NCI-H128 (cell line): ENCODE measurements at regions not wholly inside any gene's neighbourhood (a gene's known extent, or its start where the extent isn't known, plus 50 kb on each side); places are given as distances from the start of the nearest gene placed in this dataset.

ENCODE experiments used
- DNase-seq: peaks from one replicate; lab custom pipeline; 2025; ENCODE audit not compliant: unreplicated experiment; lab: John Stamatoyannopoulos, UW

DNA sequence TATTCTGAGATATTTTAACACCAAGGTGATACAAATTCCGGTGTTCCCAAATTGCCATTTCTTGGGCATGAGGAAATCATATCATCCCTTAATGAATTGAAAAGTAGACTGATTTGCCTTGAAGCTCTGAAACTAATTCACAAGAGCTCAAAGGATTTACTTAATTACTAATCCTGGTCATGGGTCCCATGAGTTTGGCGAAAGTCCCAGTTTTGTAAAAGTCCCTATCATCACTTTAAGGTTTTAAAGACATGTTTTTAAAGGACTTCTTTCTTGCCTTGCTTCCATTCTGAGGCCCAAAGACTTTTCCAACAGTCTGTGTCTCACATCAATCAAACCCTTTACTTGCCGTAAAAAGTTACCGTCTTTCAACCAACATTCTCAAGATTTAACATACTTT, 377.9 kb downstream of the DNAJB9 start:
- DNase-seq: no peak

DNA sequence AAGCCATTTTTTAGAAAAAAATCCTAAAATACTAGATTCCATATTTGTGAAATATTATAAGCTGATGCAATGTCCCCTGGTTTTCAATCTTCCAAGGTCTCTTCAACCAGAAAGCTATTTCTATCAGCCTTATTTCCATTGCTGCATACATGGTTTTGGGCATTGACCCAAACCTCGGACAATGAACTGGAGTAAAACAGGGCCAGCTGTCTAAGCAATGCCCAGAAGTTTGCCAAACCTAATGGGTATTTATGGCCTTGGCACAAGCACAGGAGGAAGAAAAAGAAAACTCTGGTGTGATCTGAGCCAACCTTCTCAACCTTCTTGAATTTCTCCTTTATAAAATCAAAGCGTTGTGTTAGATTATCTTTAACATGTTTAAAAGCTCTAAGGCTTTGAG, 402.3 kb downstream of the DNAJB9 start:
- DNase-seq: no peak

DNA sequence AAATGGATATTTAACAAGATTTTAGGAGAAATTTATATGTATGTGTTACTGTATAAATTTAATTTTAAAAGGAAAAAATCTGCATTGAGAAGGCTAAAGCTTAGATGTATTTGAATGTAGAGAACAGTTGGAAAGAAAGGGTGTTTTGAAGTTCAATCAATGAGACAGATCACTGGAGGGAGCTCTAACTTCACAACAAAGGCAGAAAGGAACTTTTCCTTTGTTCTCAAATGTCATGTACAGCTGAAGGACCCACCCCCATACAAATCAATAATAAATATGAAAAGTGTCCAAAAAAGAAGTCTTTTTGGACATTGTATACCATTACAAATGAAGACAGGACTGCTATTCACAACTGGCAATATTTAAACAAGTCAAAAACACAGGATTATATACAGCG, 403.4 kb downstream of the DNAJB9 start:
- no peak for DNase-seq

DNA sequence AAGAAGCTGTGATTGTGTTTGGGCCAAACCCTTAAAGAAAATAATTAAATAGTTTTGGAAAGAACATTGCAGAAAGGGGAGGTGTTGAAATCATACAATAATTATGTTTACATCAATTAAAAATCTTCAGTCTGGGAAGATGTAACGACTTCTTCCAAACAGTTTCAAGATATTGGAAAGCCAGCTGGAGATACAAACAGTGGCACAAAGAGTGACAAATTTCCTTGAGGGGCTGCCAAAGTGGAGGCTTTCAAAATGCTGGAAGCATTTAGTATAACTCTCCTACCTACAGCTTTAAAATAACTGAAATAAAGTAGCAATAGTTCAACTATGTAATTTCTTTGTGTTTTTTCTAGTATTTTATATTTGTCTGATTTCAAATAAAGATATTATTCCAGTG, 405.0 kb downstream of the DNAJB9 start:
- no peak for DNase-seq

DNA sequence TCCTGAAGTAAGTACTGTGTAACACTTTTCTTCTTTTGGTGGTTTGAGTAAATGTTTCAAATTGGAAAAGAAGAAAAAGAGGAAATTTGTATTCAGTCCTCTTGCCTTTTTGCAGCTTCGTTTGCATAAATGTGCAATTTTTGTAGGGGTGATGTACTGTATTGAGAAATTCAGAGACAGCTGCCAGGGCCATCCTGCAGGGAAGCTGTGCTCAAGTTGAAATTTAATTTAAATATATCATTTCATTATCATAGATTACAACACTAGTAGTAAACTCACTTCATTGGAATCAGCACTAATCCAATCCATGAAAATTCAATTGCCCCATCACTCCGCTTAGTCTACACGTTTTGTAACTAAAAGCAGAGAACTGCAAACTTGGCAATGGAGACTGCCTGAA, 415.4 kb downstream of the DNAJB9 start:
- no peak for DNase-seq

DNA sequence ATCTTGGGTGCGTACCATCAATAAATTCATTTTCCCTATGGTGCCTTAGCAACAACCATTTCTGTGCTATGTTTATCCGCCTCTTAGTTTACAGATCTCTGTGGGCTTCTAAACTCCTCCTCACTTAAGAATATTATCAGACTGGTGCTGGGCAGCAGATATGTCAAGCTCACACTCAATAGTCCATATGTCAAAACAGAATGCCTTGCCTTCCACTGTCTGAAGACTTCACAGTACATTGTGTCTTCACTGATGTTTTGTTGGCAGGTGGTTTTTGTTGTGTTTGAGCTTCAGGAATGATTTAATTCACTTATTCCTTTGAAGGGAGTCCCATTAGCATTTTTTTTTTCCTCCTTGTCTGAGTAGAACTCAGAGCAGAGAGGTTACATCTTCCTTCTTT, 419.6 kb downstream of the DNAJB9 start:
- no peak for DNase-seq

DNA sequence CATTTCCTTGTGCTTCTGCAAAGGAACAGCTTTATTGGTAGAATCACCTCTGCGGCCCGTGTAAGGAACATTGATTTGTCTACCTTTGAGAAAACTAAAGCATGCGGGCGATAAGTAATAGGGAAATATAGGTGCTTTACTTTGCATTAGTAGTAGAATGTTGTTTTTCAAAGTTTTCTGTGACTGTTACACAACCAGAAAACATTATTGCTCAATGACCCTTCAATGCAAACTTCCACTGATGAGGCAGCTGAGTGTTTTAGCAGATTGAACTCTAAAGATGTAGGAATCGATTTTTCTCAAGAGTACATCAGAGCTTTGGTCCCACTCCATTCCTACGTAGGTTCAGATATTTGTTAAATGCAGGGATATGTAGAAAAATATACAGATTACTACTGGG, 427.8 kb downstream of the DNAJB9 start:
- DNase-seq: no peak

DNA sequence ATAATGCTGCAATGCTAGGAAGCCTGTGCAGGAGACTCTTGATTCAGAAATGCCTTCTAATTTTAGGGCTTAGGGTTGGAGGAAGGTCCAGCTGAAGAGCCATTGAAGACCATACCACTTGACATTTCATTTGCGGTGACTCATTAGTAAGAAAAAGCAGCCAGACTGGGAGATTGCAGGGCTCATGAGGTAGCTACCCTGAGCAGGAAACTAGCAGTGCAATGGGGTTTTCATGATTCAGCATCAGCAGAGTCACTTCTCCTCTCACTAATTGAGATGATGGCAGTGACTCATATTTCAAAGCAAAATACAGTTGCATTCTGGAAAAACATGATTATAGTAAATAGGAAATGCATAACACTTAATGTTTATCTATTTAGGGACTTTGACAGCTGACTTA, 434.1 kb downstream of the DNAJB9 start:
- no peak for DNase-seq

DNA sequence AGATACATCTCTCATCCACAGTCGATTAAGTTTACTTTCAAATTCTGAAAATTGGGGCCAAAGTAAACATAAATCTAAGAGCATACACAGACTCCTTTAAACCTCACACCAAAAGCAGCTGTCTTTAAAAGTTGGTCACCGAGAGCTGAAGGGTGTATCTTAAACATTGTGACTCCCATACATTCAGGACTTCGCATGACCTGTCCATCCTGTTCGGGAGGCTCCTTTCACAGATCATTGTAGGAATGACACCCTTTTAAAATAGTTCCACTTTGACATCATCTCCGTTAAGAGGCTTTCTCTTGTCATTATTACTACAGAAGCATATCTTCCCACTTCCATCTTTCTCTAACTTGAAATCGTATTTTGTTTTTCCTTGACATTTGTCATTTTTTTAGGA, 440.0 kb downstream of the DNAJB9 start:
- DNase-seq: no peak

DNA sequence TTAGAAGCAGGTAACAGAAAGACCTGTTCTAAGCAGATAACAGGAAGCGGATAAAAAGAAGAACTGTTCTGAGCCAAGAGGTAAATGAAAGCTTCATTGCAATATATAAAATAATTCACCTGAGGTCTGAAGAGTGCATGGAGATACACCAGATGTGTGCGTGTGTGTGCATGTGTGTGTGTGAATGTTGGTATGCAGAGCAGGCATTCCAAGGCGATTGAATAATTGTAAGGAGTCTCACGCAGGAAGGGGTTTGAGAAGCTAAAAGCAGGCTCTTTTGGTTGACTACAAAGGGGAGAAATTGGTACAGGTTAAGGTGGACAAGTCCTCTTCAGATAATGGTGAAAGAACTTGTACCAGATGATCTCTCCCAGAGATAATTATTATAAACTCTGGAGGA, 450.6 kb downstream of the DNAJB9 start:
- no peak for DNase-seq

DNA sequence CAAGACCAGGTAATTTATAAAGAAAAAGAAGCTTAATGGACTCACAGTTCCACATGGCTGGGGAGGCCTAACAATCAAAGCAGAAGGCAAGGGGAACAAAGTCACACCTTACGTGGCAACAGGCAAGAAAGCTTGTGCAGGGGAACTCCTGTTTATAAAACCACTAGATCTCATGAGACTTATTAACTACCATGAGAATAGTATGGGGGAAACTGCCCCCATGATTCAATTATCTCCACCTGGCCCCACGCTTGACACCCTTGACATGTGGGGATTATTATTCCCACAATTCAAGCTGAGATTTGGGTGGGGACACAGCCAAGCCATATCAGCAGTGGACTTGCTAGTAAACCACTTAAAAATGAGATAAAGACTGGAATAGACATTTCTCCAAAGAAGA, 451.7 kb downstream of the DNAJB9 start:
- DNase-seq: no peak

DNA sequence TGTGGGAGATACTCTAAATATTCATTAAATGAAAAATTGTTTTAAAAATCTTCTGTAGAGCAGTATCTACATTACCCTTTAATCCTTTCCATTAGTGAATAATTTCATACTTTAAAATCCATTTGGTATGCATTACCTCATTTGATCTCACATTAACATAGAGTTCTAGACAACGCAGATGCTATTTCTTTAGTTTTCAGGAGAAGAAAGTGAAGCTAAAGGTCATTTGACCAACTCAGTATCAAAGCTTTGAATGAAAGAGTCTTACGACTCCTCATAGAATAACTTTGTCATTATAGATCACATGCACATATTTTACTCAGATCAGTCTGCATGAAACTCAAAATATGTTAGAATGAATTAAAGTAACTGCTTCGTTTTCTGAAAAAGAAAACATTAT, 460.2 kb downstream of the DNAJB9 start:
- DNase-seq: no peak

DNA sequence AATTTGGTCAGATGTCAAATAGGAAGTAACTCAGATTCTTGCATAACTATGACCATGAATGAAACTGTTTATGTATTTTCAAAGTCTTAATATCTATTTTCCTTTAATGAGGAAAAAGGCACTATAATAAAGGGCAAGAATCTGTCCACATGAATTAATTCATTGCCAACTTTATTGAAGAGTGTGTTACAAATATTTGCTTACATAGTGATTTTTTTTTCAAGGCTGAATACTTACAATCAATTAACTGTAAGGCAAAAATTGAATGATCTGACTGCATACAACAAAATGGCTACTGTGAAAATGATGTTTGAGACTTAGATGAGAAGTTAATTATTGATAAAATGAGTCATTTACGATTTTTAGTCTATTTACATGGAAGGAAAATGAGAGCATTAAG, 475.0 kb downstream of the DNAJB9 start:
- no peak for DNase-seq

DNA sequence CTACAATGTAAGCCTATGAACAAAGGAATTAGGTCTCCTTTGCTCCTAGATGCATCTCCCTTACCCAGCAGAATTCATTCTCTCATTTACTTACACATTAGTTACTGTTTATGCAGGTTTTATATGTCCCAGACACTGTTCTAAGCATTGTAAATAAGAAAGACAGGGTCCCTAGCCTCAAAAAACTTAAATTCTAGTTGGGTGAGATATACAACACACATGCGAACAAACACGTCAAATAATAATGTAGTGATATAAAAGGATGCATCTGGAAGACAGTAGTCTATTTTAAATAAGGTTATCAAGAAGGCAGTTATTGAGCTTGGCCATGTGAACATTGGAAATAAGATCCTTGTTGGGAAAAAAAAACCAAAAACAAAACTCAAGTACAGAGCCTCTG, 479.7 kb downstream of the DNAJB9 start:
- no peak for DNase-seq

DNA sequence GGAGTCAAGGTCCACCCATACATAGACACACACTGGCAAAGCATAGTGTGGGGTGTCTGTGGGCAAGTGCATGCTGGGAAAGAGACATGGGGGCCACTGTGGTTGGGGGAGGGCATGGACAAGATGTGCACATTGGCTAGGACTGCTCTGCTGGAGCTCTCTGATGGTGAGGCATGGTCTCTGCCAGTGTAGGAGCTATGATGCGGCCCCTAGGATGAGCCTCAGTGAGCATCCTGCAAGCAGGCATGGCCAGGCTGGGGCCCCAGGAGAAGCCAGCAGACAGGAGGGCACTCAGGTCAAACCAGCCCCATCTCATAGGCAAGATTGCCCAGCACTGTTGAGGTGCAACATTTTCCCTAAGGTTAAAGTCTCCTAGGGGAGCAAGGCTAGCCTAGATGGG, 489.4 kb downstream of the DNAJB9 start:
- no peak for DNase-seq

DNA sequence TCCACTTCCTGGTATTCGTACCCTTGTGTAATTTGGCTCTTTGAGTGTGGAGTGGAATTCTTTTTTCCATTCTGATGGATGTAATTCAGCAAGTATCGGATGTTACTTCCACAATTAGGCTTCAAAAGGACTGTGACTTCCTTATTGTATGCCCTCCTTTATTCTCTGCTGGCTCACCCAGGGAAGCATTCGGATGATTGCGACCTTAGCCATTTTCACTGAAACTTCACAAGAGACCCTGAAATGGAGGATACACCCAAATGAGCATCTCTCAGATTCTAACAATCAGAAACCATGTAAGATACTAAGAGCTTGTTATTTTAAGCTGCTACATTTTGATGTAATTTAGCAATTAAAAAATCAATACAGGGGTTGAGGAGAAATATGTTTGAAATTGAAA, 493.1 kb downstream of the DNAJB9 start:
- DNase-seq: no peak

DNA sequence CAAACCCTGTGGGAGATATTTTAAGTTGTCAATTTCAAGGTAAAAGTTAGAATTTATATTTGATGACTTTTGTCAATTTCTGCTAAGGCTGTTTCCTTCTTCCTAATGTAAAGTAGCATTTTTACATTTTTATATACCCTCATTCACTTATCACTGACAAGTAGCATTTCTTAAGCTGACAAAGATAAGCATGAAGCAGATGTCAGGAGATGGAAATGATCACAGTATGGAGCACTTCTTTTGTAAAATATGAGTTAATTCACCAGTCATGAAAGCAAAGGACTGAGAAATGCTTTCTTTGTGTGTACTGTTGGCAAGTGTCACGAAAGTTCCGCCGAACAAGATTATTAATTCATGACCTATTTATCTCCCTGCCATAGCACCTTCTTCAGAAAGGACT, 503.9 kb downstream of the DNAJB9 start:
- no peak for DNase-seq

DNA sequence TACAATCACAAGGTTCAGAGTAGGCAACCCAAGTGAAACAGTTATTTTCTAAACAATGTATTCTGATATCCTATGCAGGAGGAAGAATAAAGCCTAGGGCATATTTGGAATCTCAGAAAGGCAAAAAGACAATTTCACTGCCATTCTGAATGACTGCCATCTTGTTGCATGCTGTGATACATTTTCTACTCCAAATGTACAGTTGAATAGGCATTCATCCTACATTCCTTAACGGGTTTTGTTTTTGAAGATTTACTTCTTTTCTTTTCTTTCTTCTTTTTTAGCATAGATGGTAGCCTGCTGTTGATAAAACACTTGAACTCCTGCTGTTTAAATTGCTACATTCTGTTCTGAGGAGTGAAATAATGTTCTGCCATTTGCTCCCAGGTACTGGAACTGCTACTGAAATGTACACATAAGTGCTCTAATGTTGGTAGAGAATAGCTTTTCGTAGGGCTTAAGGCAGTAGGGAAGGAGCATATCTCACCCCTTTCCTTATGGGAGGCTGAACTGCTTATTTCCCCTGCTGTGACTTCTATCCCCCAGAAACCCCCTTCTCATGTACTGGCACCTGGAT, 506.8 kb downstream of the DNAJB9 start:
- no peak for DNase-seq

DNA sequence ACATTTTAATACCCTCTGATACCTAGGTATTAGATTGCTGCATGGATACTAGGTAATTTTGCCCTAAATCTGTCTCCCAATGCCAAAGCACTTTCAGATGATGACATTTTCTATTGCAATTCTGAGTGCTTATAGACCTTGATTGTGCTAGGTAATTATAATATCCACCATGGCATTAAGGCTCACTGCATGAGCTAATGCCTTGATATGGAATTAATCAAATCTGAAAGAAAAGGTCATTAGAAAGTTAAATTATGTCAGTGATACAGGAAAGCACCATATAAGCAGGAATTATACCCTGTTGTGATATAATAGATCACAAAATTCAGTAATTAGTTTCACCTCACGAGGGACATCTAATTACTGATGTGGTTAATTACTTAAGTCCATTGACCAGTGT, 521.4 kb downstream of the DNAJB9 start:
- DNase-seq: no peak

DNA sequence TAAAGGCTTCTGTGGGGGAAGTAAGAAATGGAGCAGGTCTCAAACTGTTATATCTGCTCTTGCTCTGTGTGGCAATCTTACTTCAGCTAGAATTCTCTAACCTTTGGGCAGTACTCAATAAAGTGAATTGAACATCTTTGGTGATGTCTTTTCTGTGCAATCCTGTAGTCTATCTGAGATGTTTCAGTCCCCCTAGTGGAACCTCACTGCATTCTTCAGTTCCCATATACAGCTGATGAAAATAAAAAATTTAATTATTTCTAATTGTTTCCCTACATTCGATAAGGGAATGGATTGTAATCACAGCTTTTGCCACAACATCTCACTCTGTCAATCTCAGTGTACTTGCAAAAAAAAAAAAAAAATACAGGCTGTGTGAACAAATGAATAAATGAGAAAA, 522.6 kb downstream of the DNAJB9 start:
- no peak for DNase-seq

DNA sequence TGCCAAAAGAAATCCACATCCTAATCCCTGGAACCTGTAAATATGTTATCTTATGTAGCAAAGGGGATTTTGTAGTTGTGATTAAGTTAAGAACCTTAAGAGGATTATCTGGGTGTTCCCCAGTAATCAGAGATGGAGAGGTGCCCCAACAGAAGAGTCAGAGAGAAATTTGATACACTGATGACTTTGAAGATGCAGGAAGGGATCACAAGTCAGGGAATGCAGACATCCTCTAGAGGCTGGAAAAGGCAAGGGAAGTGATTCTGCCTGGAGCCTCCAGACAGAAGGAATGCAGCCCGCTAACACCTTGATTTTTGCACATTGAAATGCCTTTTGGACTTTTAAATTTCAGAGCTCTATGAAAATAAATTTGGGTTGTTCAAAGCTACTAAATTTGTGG, 531.7 kb downstream of the DNAJB9 start:
- DNase-seq: no peak

DNA sequence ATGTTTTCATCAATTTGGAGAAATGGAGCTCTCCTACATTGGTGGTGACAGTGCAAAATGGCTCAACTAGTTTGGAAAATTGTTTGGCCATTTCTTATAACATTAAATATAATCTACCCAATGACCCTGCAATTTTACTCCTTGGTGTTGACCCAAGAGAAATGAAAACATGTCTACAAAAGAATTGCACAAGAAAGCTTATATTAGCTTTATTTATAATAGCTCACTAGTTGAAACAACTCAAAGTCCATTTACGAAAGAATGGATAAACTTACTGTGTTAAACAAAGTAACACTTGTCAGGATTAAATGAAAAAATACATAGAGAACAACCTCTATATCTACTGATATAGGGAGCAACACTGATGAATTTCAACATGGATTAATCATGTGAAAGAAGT, 539.9 kb downstream of the DNAJB9 start:
- no peak for DNase-seq

DNA sequence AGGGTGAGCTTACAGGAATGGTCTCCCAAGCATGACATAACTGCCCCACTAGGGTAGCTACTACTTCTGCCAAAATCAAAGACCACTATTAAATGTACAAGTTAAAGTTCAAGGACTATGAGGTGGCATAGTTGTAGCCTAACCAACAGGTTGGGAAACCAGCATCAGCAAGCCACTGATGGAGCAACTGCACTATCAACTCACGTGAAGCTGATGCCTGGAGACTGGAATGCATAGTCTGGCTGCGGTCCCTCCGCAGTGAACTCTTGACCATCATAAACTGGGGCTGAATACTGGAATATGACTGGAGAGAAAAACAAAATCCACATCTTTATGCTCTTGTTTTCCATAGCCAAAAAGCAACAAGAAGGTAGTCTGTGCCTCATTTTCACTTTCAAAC, 541.4 kb downstream of the DNAJB9 start:
- no peak for DNase-seq
